ENCODE measurements at regions not wholly inside any gene's neighbourhood (a gene's known extent, or its start where the extent isn't known, plus 50 kb on each side); places are given as distances from the start of the nearest gene placed in this dataset.
A peak's percentile ranks its signal among the peaks of the same experiment; 100 is the strongest.

- Histone ChIP-seq H3K27ac (ENCODE audit: low read depth) (no peak overlapping the region), H3K4me3 (no peak overlapping the region), H3K4me1 (ENCODE audit: insufficient read depth) (peaks cover 7% of the 10 kb centered on the region; the same call in 1 of the 2 replicates), H3F3A (replicated peaks; ENCODE audit: low read depth) (no peaks in the 10 kb centered on the region), H3K36me3 (ENCODE audit: insufficient read depth) (no peaks in the 10 kb centered on the region), H4K20me1 (replicated peaks; ENCODE audit: insufficient read depth) (no peaks in the 10 kb centered on the region), H3K9me2 (ENCODE audit: insufficient read depth) (peaks cover 6% of the 10 kb centered on the region), H3K27me3 (ENCODE audit: insufficient read depth) (no peaks in the 10 kb centered on the region), H3K79me2 (replicated peaks; ENCODE audit: insufficient read depth) (no peaks in the 10 kb centered on the region), H2AFZ (0 out of 2 replicates have a peak overlapping the region, but pooled peaks have one; percentile 7), H3K4me2 (no peak overlapping the region)
- no peaks in the 10 kb centered on the region for H3K4me1 Mint-ChIP-seq
- H3K9me3 Mint-ChIP-seq: no peaks in the 10 kb centered on the region
- H3K27me3 Mint-ChIP-seq (ENCODE audit: insufficient read depth, low read depth, poor library complexity): no peaks in the 10 kb centered on the region
- no peak overlapping the region for H3K4me3 Mint-ChIP-seq
- no peak for DNase-seq (ENCODE audit: low spot score)
- TF ChIP-seq, protein P1, sequence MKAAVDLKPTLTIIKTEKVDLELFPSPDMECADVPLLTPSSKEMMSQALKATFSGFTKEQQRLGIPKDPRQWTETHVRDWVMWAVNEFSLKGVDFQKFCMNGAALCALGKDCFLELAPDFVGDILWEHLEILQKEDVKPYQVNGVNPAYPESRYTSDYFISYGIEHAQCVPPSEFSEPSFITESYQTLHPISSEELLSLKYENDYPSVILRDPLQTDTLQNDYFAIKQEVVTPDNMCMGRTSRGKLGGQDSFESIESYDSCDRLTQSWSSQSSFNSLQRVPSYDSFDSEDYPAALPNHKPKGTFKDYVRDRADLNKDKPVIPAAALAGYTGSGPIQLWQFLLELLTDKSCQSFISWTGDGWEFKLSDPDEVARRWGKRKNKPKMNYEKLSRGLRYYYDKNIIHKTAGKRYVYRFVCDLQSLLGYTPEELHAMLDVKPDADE (IDR thresholded peaks at IDR 0.05): no peak
- TF ChIP-seq EZH2phosphoT487 (IDR thresholded peaks at IDR 0.05; ENCODE audit: unreplicated experiment): no peak
- TF ChIP-seq, protein P2, sequence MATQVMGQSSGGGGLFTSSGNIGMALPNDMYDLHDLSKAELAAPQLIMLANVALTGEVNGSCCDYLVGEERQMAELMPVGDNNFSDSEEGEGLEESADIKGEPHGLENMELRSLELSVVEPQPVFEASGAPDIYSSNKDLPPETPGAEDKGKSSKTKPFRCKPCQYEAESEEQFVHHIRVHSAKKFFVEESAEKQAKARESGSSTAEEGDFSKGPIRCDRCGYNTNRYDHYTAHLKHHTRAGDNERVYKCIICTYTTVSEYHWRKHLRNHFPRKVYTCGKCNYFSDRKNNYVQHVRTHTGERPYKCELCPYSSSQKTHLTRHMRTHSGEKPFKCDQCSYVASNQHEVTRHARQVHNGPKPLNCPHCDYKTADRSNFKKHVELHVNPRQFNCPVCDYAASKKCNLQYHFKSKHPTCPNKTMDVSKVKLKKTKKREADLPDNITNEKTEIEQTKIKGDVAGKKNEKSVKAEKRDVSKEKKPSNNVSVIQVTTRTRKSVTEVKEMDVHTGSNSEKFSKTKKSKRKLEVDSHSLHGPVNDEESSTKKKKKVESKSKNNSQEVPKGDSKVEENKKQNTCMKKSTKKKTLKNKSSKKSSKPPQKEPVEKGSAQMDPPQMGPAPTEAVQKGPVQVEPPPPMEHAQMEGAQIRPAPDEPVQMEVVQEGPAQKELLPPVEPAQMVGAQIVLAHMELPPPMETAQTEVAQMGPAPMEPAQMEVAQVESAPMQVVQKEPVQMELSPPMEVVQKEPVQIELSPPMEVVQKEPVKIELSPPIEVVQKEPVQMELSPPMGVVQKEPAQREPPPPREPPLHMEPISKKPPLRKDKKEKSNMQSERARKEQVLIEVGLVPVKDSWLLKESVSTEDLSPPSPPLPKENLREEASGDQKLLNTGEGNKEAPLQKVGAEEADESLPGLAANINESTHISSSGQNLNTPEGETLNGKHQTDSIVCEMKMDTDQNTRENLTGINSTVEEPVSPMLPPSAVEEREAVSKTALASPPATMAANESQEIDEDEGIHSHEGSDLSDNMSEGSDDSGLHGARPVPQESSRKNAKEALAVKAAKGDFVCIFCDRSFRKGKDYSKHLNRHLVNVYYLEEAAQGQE (IDR thresholded peaks at IDR 0.05; ENCODE audit: unreplicated experiment): no peak
- TF ChIP-seq, protein P3, sequence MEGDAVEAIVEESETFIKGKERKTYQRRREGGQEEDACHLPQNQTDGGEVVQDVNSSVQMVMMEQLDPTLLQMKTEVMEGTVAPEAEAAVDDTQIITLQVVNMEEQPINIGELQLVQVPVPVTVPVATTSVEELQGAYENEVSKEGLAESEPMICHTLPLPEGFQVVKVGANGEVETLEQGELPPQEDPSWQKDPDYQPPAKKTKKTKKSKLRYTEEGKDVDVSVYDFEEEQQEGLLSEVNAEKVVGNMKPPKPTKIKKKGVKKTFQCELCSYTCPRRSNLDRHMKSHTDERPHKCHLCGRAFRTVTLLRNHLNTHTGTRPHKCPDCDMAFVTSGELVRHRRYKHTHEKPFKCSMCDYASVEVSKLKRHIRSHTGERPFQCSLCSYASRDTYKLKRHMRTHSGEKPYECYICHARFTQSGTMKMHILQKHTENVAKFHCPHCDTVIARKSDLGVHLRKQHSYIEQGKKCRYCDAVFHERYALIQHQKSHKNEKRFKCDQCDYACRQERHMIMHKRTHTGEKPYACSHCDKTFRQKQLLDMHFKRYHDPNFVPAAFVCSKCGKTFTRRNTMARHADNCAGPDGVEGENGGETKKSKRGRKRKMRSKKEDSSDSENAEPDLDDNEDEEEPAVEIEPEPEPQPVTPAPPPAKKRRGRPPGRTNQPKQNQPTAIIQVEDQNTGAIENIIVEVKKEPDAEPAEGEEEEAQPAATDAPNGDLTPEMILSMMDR (conservative IDR thresholded peaks at IDR 0.05; ENCODE audit: low read depth in 2 of 2): no peak
- no peak for TF ChIP-seq ZNF462 (CRISPR knock-in tag; IDR thresholded peaks at IDR 0.05)
- no peak for TF ChIP-seq NANOG (IDR thresholded peaks at IDR 0.05; ENCODE audit: borderline replicate concordance)
- TF ChIP-seq ZNF331 (CRISPR knock-in tag; IDR thresholded peaks at IDR 0.05; ENCODE audit: low read depth): no peak
- no peak for TF ChIP-seq EZH2 (IDR thresholded peaks at IDR 0.05; ENCODE audit: low read depth, unreplicated experiment)
- TF ChIP-seq JUNB (IDR thresholded peaks at IDR 0.05; ENCODE audit: unreplicated experiment): no peak
- no peak for TF ChIP-seq POLR2AphosphoS5 (IDR thresholded peaks at IDR 0.05; ENCODE audit: low read depth)
- no peak for TF ChIP-seq STAT1 (IDR thresholded peaks at IDR 0.05; ENCODE audit: unreplicated experiment)
- TF ChIP-seq CREB1 (CRISPR knock-in tag; IDR thresholded peaks at IDR 0.05; ENCODE audit: low read depth): no peak
- TF ChIP-seq ZNF114 (CRISPR knock-in tag; IDR thresholded peaks at IDR 0.05): no peak
- no peak for ATAC-seq
- H3K36me3 Mint-ChIP-seq (ENCODE audit: low read depth): no peaks in the 10 kb centered on the region
- no peak overlapping the region for H3K27ac Mint-ChIP-seq
Observed at GRCh38 chr5:116961021-116961420, 386.4 kb upstream of the SEMA6A start.

All from GM23338 (cell line).